CD4-positive, alpha-beta T cell (primary cell): ENCODE measurements at regions not wholly inside any gene's neighbourhood (a gene's known extent, or its start where the extent isn't known, plus 50 kb on each side); places are given as distances from the start of the nearest gene placed in this dataset.

Experiments used
- ATAC-seq: fragments of 200-7000 bp; cut with Tn5 transposase; one replicate; pipeline ENCODE4 v1.10.0; 2022; ENCODE audit warnings: mild to moderate bottlenecking; ENCODE audit not compliant: poor library complexity
- CTCF ChIA-PET: fragments of 350-600 bp; sonication (Branson Sonifier 250); formaldehyde crosslinking; loops from one replicate; lab custom pipeline; 2021; ENCODE audit warnings: antibody characterized with exemption, inconsistent platforms; lab: Charles Lee
- POLR2A ChIA-PET: fragments of 350-600 bp; sonication (Branson Sonifier 250); formaldehyde crosslinking; loops from one replicate; lab custom pipeline; 2021; ENCODE audit warnings: antibody characterized with exemption, inconsistent platforms; lab: Charles Lee
- DNase-seq, 14 experiments: peaks; one replicate each; pipeline ENCODE4 v3.0.0-alpha.2; 2013 to 2020; ENCODE audit warnings: mixed read lengths in 2 of 14
- H3K27ac ChIP-seq, 2 donors: one replicate each; pipeline versions ENCODE4 v1.5.1 to v1.7.0; 2013; ENCODE audit warnings: low read length in 2 of 2, low read depth in 1 of 2, mild to moderate bottlenecking in 1 of 2
- H3K27me3 ChIP-seq, 2 experiments: 1 replicate in 1 of 2; 2 replicates in 1 of 2; pipeline versions ENCODE4 v1.6.1 to v1.7.0; 2013; ENCODE audit warnings: low read length in 2 of 2, control low read depth in 1 of 2, mild to moderate bottlenecking in 1 of 2, moderate library complexity in 1 of 2; ENCODE audit not compliant: insufficient read depth in 2 of 2, control insufficient read depth in 1 of 2
- H3K36me3 ChIP-seq: one replicate; pipeline ENCODE4 v1.6.1; 2013; ENCODE audit warnings: low read length, control low read depth; ENCODE audit not compliant: insufficient read depth
- H3K4me1 ChIP-seq: one replicate; pipeline ENCODE4 v1.6.1; 2013; ENCODE audit warnings: low read length, control low read depth; ENCODE audit not compliant: insufficient read depth
- H3K4me3 ChIP-seq: one replicate; pipeline ENCODE4 v1.5.1; 2013; ENCODE audit warnings: mild to moderate bottlenecking, low read length, moderate library complexity
- H3K9me3 ChIP-seq, 2 experiments: 1 replicate in 1 of 2; 2 replicates in 1 of 2; pipeline versions ENCODE4 v1.6.1 to v1.7.0; 2013; ENCODE audit warnings: low read length in 2 of 2, mild to moderate bottlenecking in 2 of 2, control low read depth in 1 of 2, moderate library complexity in 1 of 2; ENCODE audit not compliant: control insufficient read depth in 1 of 2, insufficient read depth in 1 of 2
- H3K27ac Mint-ChIP-seq: one replicate; pipeline ENCODE4 v1.8.0; 2020; ENCODE audit warnings: mixed read lengths
- H3K27me3 Mint-ChIP-seq: one replicate; pipeline ENCODE4 v1.8.0; 2021; ENCODE audit warnings: mixed read lengths
- H3K36me3 Mint-ChIP-seq: one replicate; pipeline ENCODE4 v1.8.0; 2021; ENCODE audit warnings: low read depth, mixed read lengths
- H3K4me1 Mint-ChIP-seq: one replicate; pipeline ENCODE4 v1.8.0; 2021; ENCODE audit warnings: low read depth, mixed read lengths
- H3K4me3 Mint-ChIP-seq: one replicate; pipeline ENCODE4 v1.8.0; 2020; ENCODE audit warnings: mild to moderate bottlenecking, mixed read lengths
- H3K9me3 Mint-ChIP-seq: one replicate; pipeline ENCODE4 v1.8.0; 2020; ENCODE audit warnings: mixed read lengths
- intact Hi-C, 2 experiments: fragments of 100-400 bp; cut with DNase I in 1 of 2; cut with micrococcal nuclease in 1 of 2; formaldehyde crosslinking; loops; one replicate each; pipeline versions ENCODE4 v1.15.1 to v1.9.0; 2023 to 2025; cut with DNase I, micrococcal nuclease
- TF ChIP-seq, protein P1 (sequence below): fragments of 200-600 bp; IDR thresholded peaks from one replicate; pipeline ENCODE4 v1.8.0; 2022; ENCODE audit warnings: antibody characterized with exemption, mild to moderate bottlenecking

DNA sequence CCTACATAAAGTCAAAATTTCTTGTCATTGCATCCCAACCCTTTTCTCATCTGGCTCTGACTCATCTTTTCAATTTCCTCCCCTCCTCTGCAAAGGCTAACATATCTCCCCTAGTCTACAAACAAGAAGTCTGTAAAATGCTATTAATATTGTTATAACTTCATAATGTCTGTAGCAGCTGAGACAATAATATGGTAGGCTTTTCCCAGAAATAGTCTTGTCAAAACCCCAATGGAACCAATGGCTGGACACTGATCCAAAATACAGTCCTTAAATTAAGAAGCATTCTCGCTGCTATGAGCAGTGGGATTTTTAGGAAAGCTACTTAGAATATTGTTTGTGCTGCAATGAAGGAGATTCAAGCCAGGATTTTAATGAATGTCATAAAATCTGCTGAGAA, 131.4 kb downstream of the KLHL28 start:
- Histone ChIP-seq H3K4me3 (no peak overlapping the region), H3K9me3 (no peaks in the 10 kb centered on the region), H3K4me1 (no peaks in the 10 kb centered on the region), H3K27ac (no peak overlapping the region), H3K36me3 (no peaks in the 10 kb centered on the region), H3K27me3 (no peaks in the 10 kb centered on the region)
- intact Hi-C loops = no loop called here
- H3K36me3 Mint-ChIP-seq = no peaks in the 10 kb centered on the region
- ChIA-PET POLR2A (no interaction called here), CTCF (no interaction called here)
- TF ChIP-seq, protein P1, sequence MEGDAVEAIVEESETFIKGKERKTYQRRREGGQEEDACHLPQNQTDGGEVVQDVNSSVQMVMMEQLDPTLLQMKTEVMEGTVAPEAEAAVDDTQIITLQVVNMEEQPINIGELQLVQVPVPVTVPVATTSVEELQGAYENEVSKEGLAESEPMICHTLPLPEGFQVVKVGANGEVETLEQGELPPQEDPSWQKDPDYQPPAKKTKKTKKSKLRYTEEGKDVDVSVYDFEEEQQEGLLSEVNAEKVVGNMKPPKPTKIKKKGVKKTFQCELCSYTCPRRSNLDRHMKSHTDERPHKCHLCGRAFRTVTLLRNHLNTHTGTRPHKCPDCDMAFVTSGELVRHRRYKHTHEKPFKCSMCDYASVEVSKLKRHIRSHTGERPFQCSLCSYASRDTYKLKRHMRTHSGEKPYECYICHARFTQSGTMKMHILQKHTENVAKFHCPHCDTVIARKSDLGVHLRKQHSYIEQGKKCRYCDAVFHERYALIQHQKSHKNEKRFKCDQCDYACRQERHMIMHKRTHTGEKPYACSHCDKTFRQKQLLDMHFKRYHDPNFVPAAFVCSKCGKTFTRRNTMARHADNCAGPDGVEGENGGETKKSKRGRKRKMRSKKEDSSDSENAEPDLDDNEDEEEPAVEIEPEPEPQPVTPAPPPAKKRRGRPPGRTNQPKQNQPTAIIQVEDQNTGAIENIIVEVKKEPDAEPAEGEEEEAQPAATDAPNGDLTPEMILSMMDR = no peak
- DNase-seq (no peak), ATAC-seq (no peak)
- peaks cover 13% of the 10 kb centered on the region for H3K27me3 Mint-ChIP-seq
- H3K4me1 Mint-ChIP-seq = no peaks in the 10 kb centered on the region
- peaks cover 2% of the 10 kb centered on the region for H3K9me3 Mint-ChIP-seq
- no peak overlapping the region for H3K4me3 Mint-ChIP-seq
- no peak overlapping the region for H3K27ac Mint-ChIP-seq

DNA sequence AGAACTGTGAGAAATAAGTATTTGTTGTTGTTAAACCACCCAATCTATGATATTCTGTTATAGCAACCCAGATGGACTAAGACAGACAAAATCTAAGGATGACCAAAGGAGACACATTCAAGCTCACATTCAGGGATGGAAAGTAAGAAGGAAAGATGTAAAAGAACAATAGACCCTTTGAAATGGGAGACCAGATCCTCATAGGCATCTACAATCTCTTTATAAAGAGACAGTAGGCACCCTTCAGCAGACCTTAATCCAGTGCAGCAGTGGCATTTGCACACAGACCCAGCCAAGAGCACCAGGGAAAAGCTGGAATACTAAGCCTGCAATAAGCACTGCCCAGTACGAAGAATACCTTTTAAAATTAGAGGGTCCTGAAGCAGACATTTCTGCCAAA, 132.7 kb downstream of the KLHL28 start:
- intact Hi-C loops = no loop called here
- ChIA-PET POLR2A (no interaction called here), CTCF (interaction anchor here (1.2 kb wide), 1 partner anchor 13 kb away, joined by 3 read pairs; no protein-coding TSS in a partner anchor)
- no peaks in the 10 kb centered on the region for H3K4me1 Mint-ChIP-seq
- ATAC-seq (no peak), DNase-seq (no peak)
- H3K27me3 ChIP-seq = no peaks in the 10 kb centered on the region
- peaks cover 2% of the 10 kb centered on the region for H3K9me3 Mint-ChIP-seq
- no peaks in the 10 kb centered on the region for H3K9me3 ChIP-seq
- H3K27me3 Mint-ChIP-seq = peaks cover 10% of the 10 kb centered on the region
- TF ChIP-seq, protein P1 = no peak
- no peak overlapping the region for H3K4me3 Mint-ChIP-seq
- H3K36me3 Mint-ChIP-seq = no peaks in the 10 kb centered on the region
- no peaks in the 10 kb centered on the region for H3K36me3 ChIP-seq
- H3K27ac Mint-ChIP-seq = no peak overlapping the region
- H3K27ac ChIP-seq = no peak overlapping the region
- H3K4me3 ChIP-seq = no peak overlapping the region
- H3K4me1 ChIP-seq = no peaks in the 10 kb centered on the region

DNA sequence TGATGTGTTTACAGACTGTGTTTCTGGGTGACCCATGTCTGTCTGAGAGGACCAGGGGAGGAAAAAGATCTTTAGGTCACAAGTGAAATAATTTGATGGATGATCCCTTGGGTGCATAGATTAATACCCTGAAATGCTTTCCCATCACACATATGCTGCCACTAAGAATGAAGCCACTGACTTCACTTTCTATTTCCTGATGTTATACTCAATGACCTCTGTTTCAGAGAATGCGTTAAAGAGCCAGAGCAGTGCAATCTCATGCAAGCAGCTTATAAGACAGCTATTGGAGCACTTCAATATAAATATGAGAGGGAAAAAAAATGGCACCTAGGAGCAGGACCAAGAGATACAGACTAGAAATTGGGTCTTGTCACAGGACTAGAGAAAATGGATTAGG, 133.7 kb downstream of the KLHL28 start:
- H3K9me3 Mint-ChIP-seq = peaks cover 2% of the 10 kb centered on the region
- TF ChIP-seq, protein P1 = no peak
- DNase-seq (no peak), ATAC-seq (no peak)
- no peaks in the 10 kb centered on the region for H3K4me1 ChIP-seq
- no peak overlapping the region for H3K27ac Mint-ChIP-seq
- H3K27ac ChIP-seq = no peak overlapping the region
- no peaks in the 10 kb centered on the region for H3K4me1 Mint-ChIP-seq
- H3K4me3 ChIP-seq = no peak overlapping the region
- no peaks in the 10 kb centered on the region for H3K27me3 ChIP-seq
- intact Hi-C loops = no loop called here
- ChIA-PET CTCF (no interaction called here), POLR2A (no interaction called here)
- no peaks in the 10 kb centered on the region for H3K36me3 ChIP-seq
- H3K27me3 Mint-ChIP-seq = peaks cover 14% of the 10 kb centered on the region
- no peak overlapping the region for H3K4me3 Mint-ChIP-seq
- H3K9me3 ChIP-seq = no peaks in the 10 kb centered on the region
- no peaks in the 10 kb centered on the region for H3K36me3 Mint-ChIP-seq
